ENCODE measurements at regions not wholly inside any gene's neighbourhood (a gene's known extent, or its start where the extent isn't known, plus 50 kb on each side); places are given as distances from the start of the nearest gene placed in this dataset.

DNA sequence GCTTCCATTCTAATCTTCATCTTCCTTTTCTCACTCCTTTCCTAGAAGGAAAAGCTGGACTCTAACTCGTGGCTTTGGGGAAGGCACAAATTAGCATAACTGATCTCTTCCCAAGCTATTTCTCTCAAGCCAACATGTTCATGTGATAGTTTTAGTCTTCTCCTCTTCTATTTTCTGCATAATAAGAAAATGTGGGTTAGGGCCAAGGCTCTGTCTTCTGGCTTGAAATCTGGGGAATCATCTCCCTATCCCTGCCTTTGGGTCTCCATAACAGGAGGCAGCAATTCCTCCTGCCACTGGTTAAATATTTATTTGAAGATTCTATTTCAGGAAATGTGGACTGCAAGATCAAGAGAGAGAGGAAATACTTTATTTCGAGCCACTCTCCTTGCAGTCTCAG, 1669.6 kb downstream of the MAT2B start:
- TF ChIP-seq, protein P1, sequence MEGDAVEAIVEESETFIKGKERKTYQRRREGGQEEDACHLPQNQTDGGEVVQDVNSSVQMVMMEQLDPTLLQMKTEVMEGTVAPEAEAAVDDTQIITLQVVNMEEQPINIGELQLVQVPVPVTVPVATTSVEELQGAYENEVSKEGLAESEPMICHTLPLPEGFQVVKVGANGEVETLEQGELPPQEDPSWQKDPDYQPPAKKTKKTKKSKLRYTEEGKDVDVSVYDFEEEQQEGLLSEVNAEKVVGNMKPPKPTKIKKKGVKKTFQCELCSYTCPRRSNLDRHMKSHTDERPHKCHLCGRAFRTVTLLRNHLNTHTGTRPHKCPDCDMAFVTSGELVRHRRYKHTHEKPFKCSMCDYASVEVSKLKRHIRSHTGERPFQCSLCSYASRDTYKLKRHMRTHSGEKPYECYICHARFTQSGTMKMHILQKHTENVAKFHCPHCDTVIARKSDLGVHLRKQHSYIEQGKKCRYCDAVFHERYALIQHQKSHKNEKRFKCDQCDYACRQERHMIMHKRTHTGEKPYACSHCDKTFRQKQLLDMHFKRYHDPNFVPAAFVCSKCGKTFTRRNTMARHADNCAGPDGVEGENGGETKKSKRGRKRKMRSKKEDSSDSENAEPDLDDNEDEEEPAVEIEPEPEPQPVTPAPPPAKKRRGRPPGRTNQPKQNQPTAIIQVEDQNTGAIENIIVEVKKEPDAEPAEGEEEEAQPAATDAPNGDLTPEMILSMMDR (IDR thresholded peaks at IDR 0.05; ENCODE audit: insufficient read depth, low read depth, low read length, missing control alignments): no peak
- no peak overlapping the region for H3K4me3 ChIP-seq (ENCODE audit: low read length)
- DNase-seq (ENCODE audit: low read depth): no peak

DNA sequence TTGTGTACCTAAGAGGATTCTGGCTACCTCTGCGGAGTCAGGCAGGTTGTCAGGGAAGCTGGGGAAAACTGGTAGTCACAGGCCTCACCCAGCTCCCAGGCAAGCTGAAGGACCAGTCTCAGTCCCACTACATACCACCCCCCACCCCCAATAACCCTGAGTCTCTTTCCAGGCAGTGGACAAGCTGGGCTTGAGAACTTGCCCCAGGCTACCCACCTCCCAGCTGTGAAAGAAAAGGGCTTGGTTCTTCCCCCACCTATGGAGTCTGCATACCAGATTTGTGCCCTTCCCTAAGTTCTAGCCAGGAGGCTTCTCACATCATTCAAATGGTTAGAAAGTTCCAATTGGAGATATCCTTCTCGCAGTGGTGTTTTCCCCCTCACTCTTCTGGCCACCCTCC, 1678.8 kb downstream of the MAT2B start:
- DNase-seq (ENCODE audit: low read depth): no peak
- TF ChIP-seq, protein P1 (IDR thresholded peaks at IDR 0.05; ENCODE audit: insufficient read depth, low read depth, low read length, missing control alignments): no peak
- H3K4me3 ChIP-seq (ENCODE audit: low read length): no peak overlapping the region

DNA sequence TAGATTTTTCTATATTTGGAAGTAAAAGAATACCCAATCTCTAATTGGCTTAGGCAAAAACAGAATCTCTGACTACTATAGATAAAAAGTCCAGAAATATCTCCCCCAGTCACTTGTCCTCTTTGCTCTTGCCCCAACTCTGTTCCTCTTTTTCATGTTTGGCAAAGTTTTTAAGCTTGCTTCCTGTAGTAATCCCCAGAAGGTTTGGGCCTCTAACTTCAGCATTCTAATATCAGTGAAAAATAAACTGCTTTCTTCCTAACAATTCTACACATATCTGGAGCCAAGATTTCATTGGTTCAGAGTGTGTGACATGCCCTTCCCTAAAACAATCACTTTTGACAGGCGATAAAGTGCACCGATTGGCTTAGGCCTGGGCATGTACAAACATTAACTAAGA, 1680.3 kb downstream of the MAT2B start:
- TF ChIP-seq, protein P1 (IDR thresholded peaks at IDR 0.05; ENCODE audit: insufficient read depth, low read depth, low read length, missing control alignments): no peak
- DNase-seq (ENCODE audit: low read depth): no peak
- H3K4me3 ChIP-seq (ENCODE audit: low read length): no peak overlapping the region

DNA sequence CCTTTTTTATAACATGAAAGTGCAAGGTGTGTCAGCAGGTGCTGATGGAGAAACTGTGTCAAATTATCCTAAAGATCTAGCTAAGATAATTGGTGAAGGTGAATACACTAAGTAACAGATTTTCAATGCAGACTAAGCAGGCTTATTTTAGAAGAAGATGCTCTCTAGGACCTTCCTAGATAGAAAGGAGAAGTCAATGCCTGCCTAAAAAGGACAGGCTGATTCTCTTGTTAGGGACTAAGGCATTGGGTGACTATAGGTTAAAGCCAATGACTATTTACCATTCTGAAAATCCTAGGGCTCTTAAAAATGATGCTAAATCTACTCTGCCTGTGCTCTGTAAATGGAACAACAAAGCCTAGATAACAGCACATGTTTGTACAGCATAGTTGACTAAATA, 1682.4 kb downstream of the MAT2B start:
- TF ChIP-seq, protein P1 (IDR thresholded peaks at IDR 0.05; ENCODE audit: insufficient read depth, low read depth, low read length, missing control alignments): no peak
- no peak for DNase-seq (ENCODE audit: low read depth)
- no peak overlapping the region for H3K4me3 ChIP-seq (ENCODE audit: low read length)

DNA sequence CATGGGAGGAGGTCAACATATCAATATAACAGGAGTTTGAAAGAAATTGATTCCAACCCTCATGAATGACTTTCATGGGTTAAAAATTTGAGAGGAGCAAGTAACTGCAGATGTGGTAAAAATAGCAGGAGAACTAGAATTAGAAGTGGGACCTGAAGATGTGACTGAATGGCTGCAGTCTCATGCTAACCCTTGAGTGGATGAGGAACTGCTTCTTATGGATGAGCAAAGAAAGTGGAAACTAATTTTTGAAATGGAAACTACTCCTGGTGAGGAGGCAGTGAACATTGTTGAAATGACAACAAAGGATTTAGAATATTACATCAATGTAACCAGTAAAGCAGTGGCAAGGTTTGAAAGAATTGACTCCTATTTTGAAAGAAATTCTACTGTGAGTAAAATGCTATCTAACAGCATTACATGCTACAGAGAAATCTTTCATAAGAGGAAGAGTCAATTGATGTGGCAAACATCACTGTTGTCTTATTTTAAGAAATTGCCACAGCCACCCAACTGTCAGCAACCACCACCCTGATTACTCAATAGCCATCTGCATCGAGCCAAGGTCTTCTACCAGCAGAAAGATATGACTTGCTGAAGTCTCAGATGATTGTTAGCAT, 1683.2 kb downstream of the MAT2B start:
- TF ChIP-seq, protein P1 (IDR thresholded peaks at IDR 0.05; ENCODE audit: insufficient read depth, low read depth, low read length, missing control alignments): no peak
- DNase-seq (ENCODE audit: low read depth): no peak
- no peak overlapping the region for H3K4me3 ChIP-seq (ENCODE audit: low read length)

DNA sequence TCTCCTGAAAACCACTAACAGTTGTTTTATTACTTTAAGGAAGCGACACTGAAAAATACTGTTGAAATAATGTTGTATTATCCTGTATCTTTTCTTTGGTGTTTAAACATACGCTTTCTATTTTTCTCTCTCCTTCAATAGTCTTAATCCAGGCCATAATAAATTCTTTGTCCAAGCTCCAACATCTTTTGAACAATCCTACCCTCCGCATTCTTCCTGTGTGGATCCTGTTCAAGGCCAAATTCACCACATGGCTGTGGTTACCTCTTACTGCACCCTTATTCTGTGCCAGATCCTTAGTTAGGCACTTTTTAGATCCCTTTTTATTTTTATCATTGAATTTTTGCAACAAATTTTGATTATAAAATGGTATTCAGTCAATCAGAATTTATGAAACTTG, 1691.5 kb downstream of the MAT2B start:
- TF ChIP-seq, protein P1 (IDR thresholded peaks at IDR 0.05; ENCODE audit: insufficient read depth, low read depth, low read length, missing control alignments): no peak
- DNase-seq (ENCODE audit: low read depth): no peak
- H3K4me3 ChIP-seq (ENCODE audit: low read length): no peak overlapping the region

DNA sequence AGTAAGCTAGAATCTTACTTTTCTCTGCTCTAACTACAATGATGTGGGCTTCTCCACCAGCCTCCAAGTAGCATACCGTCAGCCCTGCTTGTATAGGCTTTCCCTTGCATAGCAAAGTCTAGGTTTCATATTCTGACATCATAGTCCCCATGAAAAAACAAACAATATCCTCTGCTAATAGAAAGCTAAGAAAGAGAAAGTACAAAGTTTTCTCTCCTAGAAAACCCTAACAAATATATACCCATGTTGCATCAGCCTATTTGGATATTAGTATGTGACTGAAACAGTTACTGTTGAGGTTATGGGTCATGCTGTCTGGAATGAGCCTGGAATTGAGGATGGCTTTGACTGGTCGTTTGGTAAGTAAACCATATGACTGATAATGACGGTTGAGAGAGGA, 1696.0 kb downstream of the MAT2B start:
- TF ChIP-seq, protein P1 (IDR thresholded peaks at IDR 0.05; ENCODE audit: insufficient read depth, low read depth, low read length, missing control alignments): no peak
- DNase-seq (ENCODE audit: low read depth): no peak
- no peak overlapping the region for H3K4me3 ChIP-seq (ENCODE audit: low read length)
